Epithelial cell of proximal tubule (primary cell): ENCODE measurements at regions not wholly inside any gene's neighbourhood (a gene's known extent, or its start where the extent isn't known, plus 50 kb on each side); places are given as distances from the start of the nearest gene placed in this dataset.
A peak's percentile ranks its signal among the peaks of the same experiment; 100 is the strongest.

ENCODE experiments used
- DNase-seq: peaks from one replicate; pipeline ENCODE4 v3.0.0-alpha.2; 2011; ENCODE audit warnings: low read depth
- H3K4me3 ChIP-seq: 2 replicates; pipeline ENCODE4 v1.5.1; 2011; ENCODE audit warnings: low read depth, mild to moderate bottlenecking, low read length
- TF ChIP-seq, protein P1 (sequence below): conservative IDR thresholded peaks from 2 replicates; pipeline ENCODE4 v1.5.1; 2012; ENCODE audit warnings: low read depth, mild to moderate bottlenecking, low read length

GRCh38 chr11:70541699-70542098 is 143.4 kb downstream of the CTTN start:
- TF ChIP-seq, protein P1, sequence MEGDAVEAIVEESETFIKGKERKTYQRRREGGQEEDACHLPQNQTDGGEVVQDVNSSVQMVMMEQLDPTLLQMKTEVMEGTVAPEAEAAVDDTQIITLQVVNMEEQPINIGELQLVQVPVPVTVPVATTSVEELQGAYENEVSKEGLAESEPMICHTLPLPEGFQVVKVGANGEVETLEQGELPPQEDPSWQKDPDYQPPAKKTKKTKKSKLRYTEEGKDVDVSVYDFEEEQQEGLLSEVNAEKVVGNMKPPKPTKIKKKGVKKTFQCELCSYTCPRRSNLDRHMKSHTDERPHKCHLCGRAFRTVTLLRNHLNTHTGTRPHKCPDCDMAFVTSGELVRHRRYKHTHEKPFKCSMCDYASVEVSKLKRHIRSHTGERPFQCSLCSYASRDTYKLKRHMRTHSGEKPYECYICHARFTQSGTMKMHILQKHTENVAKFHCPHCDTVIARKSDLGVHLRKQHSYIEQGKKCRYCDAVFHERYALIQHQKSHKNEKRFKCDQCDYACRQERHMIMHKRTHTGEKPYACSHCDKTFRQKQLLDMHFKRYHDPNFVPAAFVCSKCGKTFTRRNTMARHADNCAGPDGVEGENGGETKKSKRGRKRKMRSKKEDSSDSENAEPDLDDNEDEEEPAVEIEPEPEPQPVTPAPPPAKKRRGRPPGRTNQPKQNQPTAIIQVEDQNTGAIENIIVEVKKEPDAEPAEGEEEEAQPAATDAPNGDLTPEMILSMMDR, result no peak
- no peak overlapping the region for H3K4me3 ChIP-seq
- DNase-seq, result no peak

DNA sequence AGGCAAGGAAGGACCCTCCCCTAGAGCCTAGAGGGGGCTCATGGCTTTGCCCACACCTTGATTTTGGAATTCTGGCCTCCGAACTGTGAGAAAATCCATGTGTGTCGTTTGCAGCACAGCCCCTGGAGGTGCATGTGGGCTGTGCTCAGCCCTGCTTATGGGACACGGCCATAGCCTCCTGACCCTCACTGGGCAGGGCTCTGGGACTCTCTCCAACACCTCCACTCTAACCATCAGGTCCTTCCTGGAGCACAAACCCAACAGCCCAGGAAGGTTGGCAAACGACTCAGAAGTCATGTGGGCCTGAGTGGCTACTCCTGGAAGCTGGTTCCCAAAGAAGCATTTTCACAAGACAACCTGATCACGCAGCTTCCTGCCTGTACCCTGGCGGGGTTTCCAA is 144.1 kb downstream of the CTTN start:
- TF ChIP-seq, protein P1, result no peak
- DNase-seq, result peak; percentile 35
- H3K4me3 ChIP-seq, result no peak overlapping the region

DNA sequence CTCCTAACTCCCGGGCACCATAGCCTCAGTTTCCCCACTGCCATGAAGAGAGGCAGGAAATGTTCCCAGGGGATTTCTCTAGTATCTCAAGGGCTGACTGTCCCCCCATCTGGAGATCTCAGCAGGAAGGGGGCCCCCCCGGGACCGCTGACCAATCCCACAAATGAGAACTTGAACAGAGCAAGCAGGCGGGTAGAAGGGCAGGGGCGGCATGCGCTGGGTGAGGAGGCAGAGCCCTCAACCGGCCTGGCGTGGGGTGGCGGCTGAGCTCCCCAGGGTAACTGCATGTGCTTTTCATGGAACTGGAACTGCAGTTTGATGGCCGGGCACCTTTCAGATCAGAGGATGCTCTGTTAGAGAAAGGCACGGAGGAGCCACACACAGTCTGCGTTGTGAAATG is 144.5 kb downstream of the CTTN start:
- no peak overlapping the region for H3K4me3 ChIP-seq
- TF ChIP-seq, protein P1, result no peak
- DNase-seq, result no peak

GRCh38 chr11:70543611-70544010 is 145.3 kb downstream of the CTTN start:
- DNase-seq, result no peak
- no peak overlapping the region for H3K4me3 ChIP-seq
- TF ChIP-seq, protein P1, result no peak

DNA sequence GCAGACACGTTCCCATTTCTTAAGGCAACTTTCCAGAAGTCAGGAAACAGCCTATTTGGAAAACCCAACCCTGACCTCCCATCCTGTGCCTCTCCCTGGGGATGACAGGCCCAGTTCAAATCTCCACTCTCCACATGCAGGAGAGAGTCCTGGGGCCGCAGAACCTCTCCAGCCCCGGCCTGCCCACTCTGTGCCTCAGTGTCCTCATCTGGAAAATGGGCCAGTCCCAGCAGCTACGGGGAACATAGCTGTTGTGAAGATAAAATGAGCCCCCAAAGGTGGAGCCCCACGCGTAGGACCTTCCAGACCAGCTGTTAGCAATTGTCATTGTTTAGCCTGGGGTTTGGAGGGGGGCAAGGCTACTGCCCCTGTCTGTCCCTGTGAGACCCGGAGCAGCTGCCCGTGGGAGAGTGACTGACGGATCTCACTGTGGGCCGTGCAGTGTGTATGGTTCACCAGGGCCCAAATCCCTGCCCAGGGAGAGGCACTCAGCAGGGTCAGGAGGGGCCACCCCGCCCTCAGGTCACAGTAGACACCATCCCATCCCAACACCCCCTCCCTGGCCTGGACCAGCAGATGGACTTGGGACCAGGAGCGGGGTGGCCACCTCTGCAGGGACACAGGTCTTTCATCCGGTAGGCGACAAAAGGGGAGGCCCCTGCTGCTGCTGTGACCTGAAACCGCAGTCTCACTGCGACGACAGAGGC is 145.9 kb downstream of the CTTN start:
- H3K4me3 ChIP-seq, result no peak overlapping the region
- TF ChIP-seq, protein P1, result no peak
- no peak for DNase-seq

- TF ChIP-seq, protein P1, result no peak
- DNase-seq, result no peak
- no peak overlapping the region for H3K4me3 ChIP-seq
These were observed 146.7 kb downstream of the CTTN start for GRCh38 chr11:70544774-70545609.
